ENCODE measurements at regions not wholly inside any gene's neighbourhood (a gene's known extent, or its start where the extent isn't known, plus 50 kb on each side); places are given as distances from the start of the nearest gene placed in this dataset.

DNA sequence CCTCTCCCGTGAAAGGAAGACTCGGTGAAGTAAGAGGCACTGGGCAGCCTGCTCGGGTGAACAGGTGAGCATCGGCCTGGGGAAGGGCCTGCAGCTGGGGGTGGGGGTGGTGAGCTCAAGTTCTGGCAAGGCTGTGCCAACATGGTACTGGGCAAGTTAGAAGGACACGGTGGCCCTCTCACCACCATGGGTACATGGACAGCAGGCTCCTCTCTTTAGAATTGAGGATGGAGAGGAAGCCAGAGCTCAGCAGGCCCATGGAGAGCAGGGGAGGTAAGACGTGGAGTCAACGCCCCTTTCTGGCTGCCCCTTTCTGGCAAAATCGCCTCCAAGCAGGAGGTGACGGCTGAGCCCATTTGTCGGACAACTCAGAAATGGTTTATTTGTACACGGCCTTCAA lies 135.6 kb downstream of the ANKRD60 start:
- no peak overlapping the region for H3K27ac ChIP-seq
- TF ChIP-seq ZFX (IDR thresholded peaks at IDR 0.05; ENCODE audit: borderline replicate concordance), result no peak
- TF ChIP-seq CTCF (IDR thresholded peaks at IDR 0.05), result no peak

DNA sequence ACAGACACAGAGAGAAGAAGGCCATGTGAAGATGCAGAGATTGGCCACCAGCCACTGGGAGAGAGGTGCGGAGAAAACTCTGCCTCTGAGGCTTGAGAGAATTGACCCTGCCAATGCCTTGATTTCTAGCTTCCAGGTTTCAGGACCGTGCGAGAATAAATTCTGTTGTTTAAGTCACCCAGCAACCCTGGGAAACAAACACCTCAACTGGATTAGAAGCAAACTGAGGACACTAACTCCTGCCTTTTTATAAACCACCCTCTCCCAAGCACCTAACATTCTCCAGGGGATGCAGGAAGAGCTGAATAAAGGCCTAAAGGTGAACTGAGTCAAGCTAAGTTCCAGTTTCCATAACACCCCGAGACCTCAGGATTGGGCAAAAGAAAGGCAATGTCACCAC lies 136.1 kb downstream of the ANKRD60 start:
- H3K27ac ChIP-seq, result no peak overlapping the region
- TF ChIP-seq ZFX (IDR thresholded peaks at IDR 0.05; ENCODE audit: borderline replicate concordance) (no peak), CTCF (IDR thresholded peaks at IDR 0.05) (no peak)

- TF ChIP-seq ZFX (IDR thresholded peaks at IDR 0.05; ENCODE audit: borderline replicate concordance) (no peak), CTCF (IDR thresholded peaks at IDR 0.05) (no peak)
- H3K27ac ChIP-seq, result no peak overlapping the region
These were observed 136.6 kb downstream of the ANKRD60 start for GRCh38 chr20:58091810-58092209.

- H3K27ac ChIP-seq, result no peak overlapping the region
These were observed 138.3 kb downstream of the ANKRD60 start for GRCh38 chr20:58090161-58090560.

DNA sequence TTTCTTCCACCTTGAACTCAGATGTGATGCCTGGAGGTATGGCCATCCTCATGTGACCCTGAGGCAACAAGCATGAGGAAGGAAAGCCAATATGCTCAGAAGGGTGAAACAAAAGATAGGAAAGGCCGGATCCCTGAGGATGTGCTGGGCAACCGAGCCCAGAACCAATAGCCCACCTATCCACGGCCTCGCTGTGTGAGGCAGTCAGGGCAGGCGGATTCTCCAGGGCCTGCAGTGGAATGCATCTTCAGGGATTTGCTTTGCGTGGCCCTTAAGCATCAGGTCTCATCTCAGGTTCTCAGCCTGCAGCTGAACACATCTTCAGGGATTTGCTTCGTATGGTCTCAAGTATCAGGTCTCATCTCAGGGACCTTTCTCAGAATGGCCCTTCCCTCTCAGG lies 139.8 kb downstream of the ANKRD60 start:
- no peak overlapping the region for H3K27ac ChIP-seq

More at GRCh38 chr20:58090161-58090560, 138.3 kb downstream of the ANKRD60 start:
- TF ChIP-seq CTCF (IDR thresholded peaks at IDR 0.05), result no peak
- no peak for TF ChIP-seq ZFX (IDR thresholded peaks at IDR 0.05; ENCODE audit: borderline replicate concordance)

GRCh38 chr20:58088105-58088504 lies 140.3 kb downstream of the ANKRD60 start:
- no peak overlapping the region for H3K27ac ChIP-seq
- TF ChIP-seq CTCF (IDR thresholded peaks at IDR 0.05) (no peak), ZFX (IDR thresholded peaks at IDR 0.05; ENCODE audit: borderline replicate concordance) (no peak)

More for the DNA sequence above, 139.8 kb downstream of the ANKRD60 start:
- TF ChIP-seq ZFX (IDR thresholded peaks at IDR 0.05; ENCODE audit: borderline replicate concordance) (no peak), CTCF (IDR thresholded peaks at IDR 0.05) (no peak)

GRCh38 chr20:58087562-58087858 lies 140.9 kb downstream of the ANKRD60 start:
- TF ChIP-seq ZFX (IDR thresholded peaks at IDR 0.05; ENCODE audit: borderline replicate concordance) (no peak), CTCF (IDR thresholded peaks at IDR 0.05) (peak; percentile 68)
- H3K27ac ChIP-seq, result no peak overlapping the region

Measured in 22Rv1 (cell line).